KBM-7 (cell line): ENCODE measurements at regions not wholly inside any gene's neighbourhood (a gene's known extent, or its start where the extent isn't known, plus 50 kb on each side); places are given as distances from the start of the nearest gene placed in this dataset.

Experiments
- DNase-seq: peaks from one replicate; pipeline ENCODE4 v3.0.0-alpha.2; 2015
- in situ Hi-C: fragments of 300-500 bp; cut with MboI; formaldehyde crosslinking; loops from 2 replicates; pipeline ENCODE4 v1.14.3; 2020; ENCODE audit warnings: low sequenced_read_pairs, low pct_unique_long_range_greater_than_20kb, mixed read lengths

GRCh38 chr3:18483226-18483625 is 58.1 kb upstream of the SATB1 start:
- DNase-seq: peak; percentile 16
- in situ Hi-C loops: no loop called here

- DNase-seq: peak; percentile 18
Measured at GRCh38 chr3:18481946-18482548, 56.9 kb upstream of the SATB1 start.

GRCh38 chr3:18477620-18478019 is 52.5 kb upstream of the SATB1 start:
- DNase-seq: no peak
- in situ Hi-C loops: no loop called here

More at GRCh38 chr3:18481946-18482548, 56.9 kb upstream of the SATB1 start:
- in situ Hi-C loops: no loop called here
